Right lobe of liver (tissue), 6 donors: ENCODE measurements at regions not wholly inside any gene's neighbourhood (a gene's known extent, or its start where the extent isn't known, plus 50 kb on each side); places are given as distances from the start of the nearest gene placed in this dataset.
"Not testable (repeated sequence)": the region's sequence is repeated elsewhere in the genome, so short reads cannot be mapped to it uniquely, and the experiment has no call there.

ENCODE experiments used
- ATAC-seq, 4 donors: fragments of 200-7000 bp; cut with Tn5 transposase; one replicate each; pipeline ENCODE4 v1.9.1; 2020; ENCODE audit warnings: mild to moderate bottlenecking in 4 of 4, moderate library complexity in 4 of 4
- DNase-seq, 3 donors: peaks; one replicate each; pipeline ENCODE4 v3.0.0-alpha.2; 2020
- H3K27ac ChIP-seq, 3 donors: fragments of 200-600 bp; one replicate each; pipeline ENCODE4 v1.8.0; 2022
- H3K27me3 ChIP-seq, 2 donors: fragments of 200-600 bp; one replicate each; pipeline ENCODE4 v1.8.0; 2022
- H3K36me3 ChIP-seq, 4 donors: fragments of 200-600 bp; sonication (generic) in 1 of 4; one replicate each; pipeline versions ENCODE4 v1.5.1 to v1.8.0; 2017 to 2022; ENCODE audit warnings: control low read depth in 1 of 4
- H3K4me1 ChIP-seq, 4 donors: fragments of 200-600 bp; sonication (generic) in 1 of 4; one replicate each; pipeline versions ENCODE4 v1.5.1 to v1.8.0; 2017 to 2022; ENCODE audit warnings: control low read depth in 1 of 4
- H3K4me3 ChIP-seq, 3 donors: fragments of 200-600 bp; one replicate each; pipeline ENCODE4 v1.8.0; 2022
- H3K9me3 ChIP-seq, 4 donors: fragments of 200-600 bp; sonication (generic) in 1 of 4; one replicate each; pipeline versions ENCODE4 v1.5.1 to v1.8.0; 2017 to 2022; ENCODE audit warnings: control low read depth in 1 of 4
- CTCF ChIP-seq, 4 donors: fragments of 200-600 bp in 3 of 4; fragments of 450-650 bp in 1 of 4; IDR thresholded peaks; one replicate each; pipeline versions ENCODE4 v1.5.1 to v1.8.0; 2016 to 2022; ENCODE audit warnings: antibody characterized with exemption in 4 of 4, mild to moderate bottlenecking in 2 of 4
- POLR2A ChIP-seq: fragments of 450-650 bp; IDR thresholded peaks from one replicate; pipeline ENCODE4 v1.6.1; 2017; ENCODE audit warnings: antibody characterized with exemption, mild to moderate bottlenecking
- WGBS: methylation state at CpG from one replicate; pipeline ENCODE4 v1.1.6; 2018; ENCODE audit warnings: low coverage, low lambda C conversion rate; ENCODE audit not compliant: insufficient coverage; ENCODE audit errors: missing lambda C conversion rate; 5-methylcytosine and 5-hydroxymethylcytosine counted together
- intact Hi-C, 2 donors: fragments of 100-400 bp; cut with DNase I; formaldehyde crosslinking; loops; one replicate each; pipeline versions ENCODE4 v1.11.2 to v1.14.1; 2022
- donor health status: DM: no; HTN: yes; CAD: no.
- donor health status: DM: no; HTN: no; CAD: no.
- donor health status: DM: no; HTN: no; CAD: no.
- donor health status: DM: no; HTN: yes; CAD: no.
- donor health status: DM: no; HTN: yes; CAD: no.

GRCh38 chr4:189806506-189806905 is 134.2 kb upstream of the FRG1 start:
- Histone ChIP-seq H3K27ac (no peak overlapping the region), H3K27me3 (no peaks in the 10 kb centered on the region), H3K4me1 (no peaks in the 10 kb centered on the region), H3K4me3 (no peak overlapping the region), H3K9me3 (no peaks in the 10 kb centered on the region), H3K36me3 (no peaks in the 10 kb centered on the region)
- 83% methylated on average over 4 of the region's 6 CpGs for WGBS
- no peak for DNase-seq
- ATAC-seq = no peak
- intact Hi-C loops = no loop called here
- TF ChIP-seq POLR2A (no peak), CTCF (IDR thresholded peaks at IDR 0.05) (no peak)

- H3K4me3 ChIP-seq = no peak overlapping the region
- no CpG with 5 or more reads among the region's 35 CpGs for WGBS
- DNase-seq = no peak
- H3K36me3 ChIP-seq = no peaks in the 10 kb centered on the region
- H3K9me3 ChIP-seq = no peaks in the 10 kb centered on the region
- H3K4me1 ChIP-seq = no peaks in the 10 kb centered on the region
- TF ChIP-seq CTCF (IDR thresholded peaks at IDR 0.05) (no peak), POLR2A (no peak)
- no peak for ATAC-seq
- no peak overlapping the region for H3K27ac ChIP-seq
- intact Hi-C loops = no loop called here
- H3K27me3 ChIP-seq = no peaks in the 10 kb centered on the region
These were observed 133.6 kb upstream of the FRG1 start for GRCh38 chr4:189807031-189807430.

- Histone ChIP-seq H3K27me3 (no peaks in the 10 kb centered on the region), H3K9me3 (no peaks in the 10 kb centered on the region), H3K4me3 (no peak overlapping the region), H3K27ac (no peak overlapping the region), H3K4me1 (no peaks in the 10 kb centered on the region), H3K36me3 (no peaks in the 10 kb centered on the region)
- WGBS = 51% methylated on average over 2 of the region's 5 CpGs
- DNase-seq (no peak), ATAC-seq (no peak)
- TF ChIP-seq CTCF (IDR thresholded peaks at IDR 0.05) (no peak), POLR2A (no peak)
- intact Hi-C loops = no loop called here
These were observed 131.4 kb upstream of the FRG1 start for GRCh38 chr4:189809241-189809735.

GRCh38 chr4:189809839-189810238 is 130.8 kb upstream of the FRG1 start:
- ATAC-seq (no peak), DNase-seq (no peak)
- TF ChIP-seq CTCF (IDR thresholded peaks at IDR 0.05) (no peak), POLR2A (no peak)
- intact Hi-C loops = no loop called here
- H3K4me3 ChIP-seq = peak overlapping the region in 1 of 3 donors; percentile 34
- no peak overlapping the region for H3K27ac ChIP-seq
- H3K4me1 ChIP-seq = no peaks in the 10 kb centered on the region
- no peaks in the 10 kb centered on the region for H3K9me3 ChIP-seq
- 70% methylated on average over 9 of the region's 9 CpGs for WGBS
- H3K27me3 ChIP-seq = no peaks in the 10 kb centered on the region
- H3K36me3 ChIP-seq = no peaks in the 10 kb centered on the region

- H3K9me3 ChIP-seq, intact Hi-C loops, H3K4me1 ChIP-seq, H3K27me3 ChIP-seq, H3K36me3 ChIP-seq, H3K27ac ChIP-seq, ATAC-seq: not testable (repeated sequence)
- peak overlapping the region in 1 of 3 donors; percentile 34 for H3K4me3 ChIP-seq
- DNase-seq = peak in 1 of 3 donors; percentile 63
- 43% methylated on average over 38 of the region's 75 CpGs for WGBS
These were observed 130.1 kb upstream of the FRG1 start for GRCh38 chr4:189810318-189811181.
